IMR-90 (cell line): ENCODE measurements at regions not wholly inside any gene's neighbourhood (a gene's known extent, or its start where the extent isn't known, plus 50 kb on each side); places are given as distances from the start of the nearest gene placed in this dataset.
A peak's percentile ranks its signal among the peaks of the same experiment; 100 is the strongest.

Source experiments
- ATAC-seq: fragments of 200-7000 bp; cut with Tn5 transposase; 2 replicates; pipeline ENCODE4 v1.9.1; 2020; ENCODE audit warnings: low read depth, mild to moderate bottlenecking, moderate library complexity
- BruUV-seq: library from RNA; stranded (reverse); fragments of 400-500 nt; replicated peaks from 2 replicates; lab custom pipeline; 2021; lab: Mats Ljungman, UMichigan
- CTCF ChIA-PET: fragments of 300-600 bp; formaldehyde crosslinking; extraction: SDS; loops from one replicate; lab custom pipeline; 2021; ENCODE audit warnings: antibody characterized with exemption; lab: Yijun Ruan, JAX
- POLR2A ChIA-PET: fragments of 300-600 bp; sonication (Branson Sonifier 250); formaldehyde crosslinking; loops from one replicate; lab custom pipeline; 2022; ENCODE audit warnings: antibody characterized with exemption; ENCODE audit not compliant: unreplicated experiment; lab: Charles Lee
- DNase-seq: peaks from one replicate; pipeline ENCODE4 v3.0.0; 2013
- H2AFZ ChIP-seq: replicated peaks from 2 replicates; pipeline ENCODE3; 2013; ENCODE audit warnings: low read length, mild to moderate bottlenecking; ENCODE audit not compliant: poor library complexity
- H2AK5ac ChIP-seq: 2 replicates; pipeline ENCODE4 v1.6.1; 2013; ENCODE audit warnings: low read depth, low read length, inconsistent platforms
- H2AK9ac ChIP-seq: replicated peaks from 2 replicates; pipeline ENCODE3; 2013; ENCODE audit warnings: mild to moderate bottlenecking, low read depth, low read length, moderate library complexity; ENCODE audit not compliant: poor library complexity
- H2BK120ac ChIP-seq: 2 replicates; pipeline ENCODE4 v1.6.1; 2013; ENCODE audit warnings: low read depth, low read length, inconsistent platforms
- H2BK15ac ChIP-seq: 3 replicates; pipeline ENCODE4 v1.6.1; 2013; ENCODE audit warnings: low read depth, low read length, inconsistent platforms
- H2BK20ac ChIP-seq: 2 replicates; pipeline ENCODE4 v1.6.1; 2013; ENCODE audit warnings: low read depth, mild to moderate bottlenecking, inconsistent platforms, low read length, moderate library complexity
- H2BK5ac ChIP-seq: 2 replicates; pipeline ENCODE4 v1.6.1; 2013; ENCODE audit warnings: mild to moderate bottlenecking, low read depth, low read length, inconsistent platforms; ENCODE audit not compliant: poor library complexity, severe bottlenecking
- H3K14ac ChIP-seq: replicated peaks from 2 replicates; pipeline ENCODE4 v1.6.1; 2013; ENCODE audit warnings: low read depth, low read length, inconsistent platforms
- H3K18ac ChIP-seq: 2 replicates; pipeline ENCODE4 v1.6.1; 2013; ENCODE audit warnings: low read depth, low read length, control low read depth
- H3K23ac ChIP-seq: 2 replicates; pipeline ENCODE4 v1.6.1; 2013; ENCODE audit warnings: low read depth, low read length, inconsistent platforms
- H3K27ac ChIP-seq: 2 replicates; pipeline ENCODE4 v1.5.1; 2013; ENCODE audit warnings: mild to moderate bottlenecking, control low read depth, low read length; ENCODE audit not compliant: insufficient read depth
- H3K27me3 ChIP-seq: 2 replicates; pipeline ENCODE4 v1.6.1; 2013; ENCODE audit warnings: low read length; ENCODE audit not compliant: control insufficient read depth, insufficient read depth
- H3K36me3 ChIP-seq: 2 replicates; pipeline ENCODE4 v1.6.1; 2013; ENCODE audit warnings: low read length, mixed read lengths; ENCODE audit not compliant: control insufficient read depth, insufficient read depth
- H3K4ac ChIP-seq: 2 replicates; pipeline ENCODE4 v1.6.1; 2013; ENCODE audit warnings: low read depth, low read length, inconsistent platforms
- H3K4me1 ChIP-seq: 2 replicates; pipeline ENCODE4 v1.6.1; 2013; ENCODE audit warnings: low read length, mixed read lengths; ENCODE audit not compliant: control insufficient read depth, insufficient read depth
- H3K4me2 ChIP-seq: 2 replicates; pipeline ENCODE4 v1.6.1; 2013; ENCODE audit warnings: low read depth, mild to moderate bottlenecking, control low read depth, low read length, moderate library complexity
- H3K4me3 ChIP-seq: 2 replicates; pipeline ENCODE4 v1.5.1; 2013; ENCODE audit warnings: low read depth, mild to moderate bottlenecking, control low read depth, low read length, moderate library complexity; ENCODE audit not compliant: insufficient read depth
- H3K56ac ChIP-seq: 2 replicates; pipeline ENCODE4 v1.6.1; 2013; ENCODE audit warnings: low read length, inconsistent platforms; ENCODE audit not compliant: insufficient read depth; ENCODE audit errors: extremely low read depth
- H3K79me1 ChIP-seq, 2 experiments: 2 replicates each; pipeline ENCODE4 v1.6.1; 2013; ENCODE audit warnings: low read length in 2 of 2, inconsistent platforms in 1 of 2, low read depth in 1 of 2
- H3K9ac ChIP-seq: 2 replicates; pipeline ENCODE4 v1.6.1; 2013; ENCODE audit warnings: low read depth, low read length, control low read depth
- H3K9me1 ChIP-seq: 2 replicates; pipeline ENCODE4 v1.6.1; 2013; ENCODE audit warnings: low read length, inconsistent platforms; ENCODE audit not compliant: insufficient read depth
- H3K9me3 ChIP-seq: 2 replicates; pipeline ENCODE4 v1.6.1; 2013; ENCODE audit warnings: low read length; ENCODE audit not compliant: control insufficient read depth, insufficient read depth
- H4K20me1 ChIP-seq: 2 replicates; pipeline ENCODE4 v1.6.1; 2013; ENCODE audit warnings: low read length, inconsistent platforms; ENCODE audit not compliant: insufficient read depth
- H4K5ac ChIP-seq: 2 replicates; pipeline ENCODE4 v1.6.1; 2013; ENCODE audit warnings: mild to moderate bottlenecking, low read depth, low read length, control low read depth
- H4K8ac ChIP-seq, 2 experiments: 2 replicates each; pipeline ENCODE4 v1.6.1; 2013; ENCODE audit warnings: low read depth in 2 of 2, low read length in 2 of 2, control low read depth in 1 of 2, inconsistent platforms in 1 of 2
- H4K91ac ChIP-seq: 2 replicates; pipeline ENCODE4 v1.6.1; 2013; ENCODE audit warnings: low read depth, low read length, inconsistent platforms; ENCODE audit not compliant: insufficient read depth
- BHLHE40 ChIP-seq: fragments of 150-350 bp; IDR thresholded peaks from 2 replicates; pipeline ENCODE4 v1.6.1; 2016; ENCODE audit warnings: mild to moderate bottlenecking, low read depth, low read length
- CHD1 ChIP-seq: IDR thresholded peaks from 2 replicates; pipeline ENCODE4 v1.6.1; 2012; ENCODE audit warnings: low read depth, low read length, improper control_type of control experiment
- ELK1 ChIP-seq: fragments of 150-350 bp; IDR thresholded peaks from 2 replicates; pipeline ENCODE4 v1.6.1; 2016; ENCODE audit warnings: low read depth, mild to moderate bottlenecking, low read length, moderate library complexity, borderline replicate concordance
- FOS ChIP-seq: fragments of 150-350 bp; IDR thresholded peaks from 2 replicates; pipeline ENCODE4 v1.6.1; 2016; ENCODE audit warnings: low read depth, low read length
- MAFK ChIP-seq: IDR thresholded peaks from 2 replicates; pipeline ENCODE4 v1.6.1; 2012; ENCODE audit warnings: low read depth, low read length, improper control_type of control experiment
- MAZ ChIP-seq: IDR thresholded peaks from 2 replicates; pipeline ENCODE4 v1.6.1; 2012; ENCODE audit warnings: low read depth, mild to moderate bottlenecking, low read length, improper control_type of control experiment, moderate library complexity, borderline replicate concordance
- MXI1 ChIP-seq: IDR thresholded peaks from 2 replicates; pipeline ENCODE4 v1.6.1; 2012; ENCODE audit warnings: low read depth, mild to moderate bottlenecking, low read length, moderate library complexity, borderline replicate concordance
- NFE2L2 ChIP-seq: fragments of 150-350 bp; IDR thresholded peaks from 2 replicates; pipeline ENCODE4 v1.6.1; 2016; ENCODE audit warnings: low read depth, mild to moderate bottlenecking, low read length
- POLR2A ChIP-seq: IDR thresholded peaks from 2 replicates; pipeline ENCODE4 v1.6.1; 2012; ENCODE audit warnings: mild to moderate bottlenecking, low read depth, low read length
- RAD21 ChIP-seq: IDR thresholded peaks from 2 replicates; pipeline ENCODE4 v1.6.1; 2012; ENCODE audit warnings: low read length, improper control_type of control experiment
- RCOR1 ChIP-seq: IDR thresholded peaks from 2 replicates; pipeline ENCODE4 v1.6.1; 2012; ENCODE audit warnings: mild to moderate bottlenecking, low read length, improper control_type of control experiment; ENCODE audit not compliant: insufficient replicate concordance
- RFX5 ChIP-seq: IDR thresholded peaks from 2 replicates; pipeline ENCODE4 v1.8.0; 2012; ENCODE audit warnings: low read depth, mild to moderate bottlenecking, low read length, moderate library complexity
- SMC3 ChIP-seq: fragments of 150-350 bp; IDR thresholded peaks from 2 replicates; pipeline ENCODE4 v1.6.1; 2016; ENCODE audit warnings: low read depth, mild to moderate bottlenecking, antibody characterized with exemption, low read length, moderate library complexity
- WGBS, 2 experiments: methylation state at CpG; one replicate each; pipeline versions ENCODE4 v1.1.5 to v1.1.7; 2013; ENCODE audit warnings: missing lambda C conversion rate in 2 of 2; ENCODE audit not compliant: insufficient read length in 1 of 2; ENCODE audit errors: extremely low coverage in 2 of 2; 5-methylcytosine and 5-hydroxymethylcytosine counted together
- dilution Hi-C: fragments of 300-500 bp; cut with HindIII; formaldehyde crosslinking; loops from one replicate; pipeline ENCODE4 v1.14.3; 2018; ENCODE audit warnings: low sequenced_read_pairs; ENCODE audit not compliant: unreplicated experiment
- in situ Hi-C: fragments of 300-500 bp; cut with MboI; formaldehyde crosslinking; loops from 3 replicates; pipeline ENCODE4 v1.14.3; 2019; ENCODE audit warnings: low sequenced_read_pairs, inconsistent platforms, mixed read lengths
- intact Hi-C: fragments of 100-400 bp; cut with micrococcal nuclease; formaldehyde crosslinking; loops from 2 replicates; pipeline ENCODE4 v1.10.0; 2022
- TF ChIP-seq, protein P1 (sequence below): conservative IDR thresholded peaks from 2 replicates; pipeline ENCODE4 v1.5.1; 2012; ENCODE audit warnings: mild to moderate bottlenecking, low read depth, low read length, improper control_type of control experiment
- TF ChIP-seq, protein P2 (sequence below): fragments of 150-350 bp; IDR thresholded peaks from 2 replicates; pipeline ENCODE4 v1.6.1; 2017; ENCODE audit warnings: mild to moderate bottlenecking, antibody characterized with exemption, low read length, low read depth

- H3K79me1 ChIP-seq: no peaks in the 10 kb centered on the region
- H2AK5ac ChIP-seq: no peak overlapping the region
- no peak overlapping the region for H2BK5ac ChIP-seq
- H3K14ac ChIP-seq: no peak overlapping the region
- H3K36me3 ChIP-seq: no peaks in the 10 kb centered on the region
- no peak overlapping the region for H3K18ac ChIP-seq
- no peak overlapping the region for H2BK120ac ChIP-seq
- no peaks in the 10 kb centered on the region for H4K20me1 ChIP-seq
- H2AFZ ChIP-seq: no peak overlapping the region
- no peak overlapping the region for H3K23ac ChIP-seq
- no peak overlapping the region for H2BK20ac ChIP-seq
- DNase-seq: peak; percentile 63
- H3K27me3 ChIP-seq: no peaks in the 10 kb centered on the region
- H3K56ac ChIP-seq: no peak overlapping the region
- H3K9me3 ChIP-seq: no peaks in the 10 kb centered on the region
- dilution Hi-C loops: no loop called here
- intact Hi-C loops: loop anchor here (1.0 to 5.0 kb wide), 6 partner anchors 222 to 831 kb away; no protein-coding TSS in a partner anchor
- H3K27ac ChIP-seq: no peak overlapping the region
- POLR2A ChIA-PET: no interaction called here
- no peak overlapping the region for H3K4me3 ChIP-seq
- no peak for TF ChIP-seq MAZ
- no peak for TF ChIP-seq ELK1
- peak; percentile 66; the same call in 1 of the 2 replicates for TF ChIP-seq BHLHE40
- TF ChIP-seq MAFK: no peak
- TF ChIP-seq RCOR1: no peak
- TF ChIP-seq, protein P1, sequence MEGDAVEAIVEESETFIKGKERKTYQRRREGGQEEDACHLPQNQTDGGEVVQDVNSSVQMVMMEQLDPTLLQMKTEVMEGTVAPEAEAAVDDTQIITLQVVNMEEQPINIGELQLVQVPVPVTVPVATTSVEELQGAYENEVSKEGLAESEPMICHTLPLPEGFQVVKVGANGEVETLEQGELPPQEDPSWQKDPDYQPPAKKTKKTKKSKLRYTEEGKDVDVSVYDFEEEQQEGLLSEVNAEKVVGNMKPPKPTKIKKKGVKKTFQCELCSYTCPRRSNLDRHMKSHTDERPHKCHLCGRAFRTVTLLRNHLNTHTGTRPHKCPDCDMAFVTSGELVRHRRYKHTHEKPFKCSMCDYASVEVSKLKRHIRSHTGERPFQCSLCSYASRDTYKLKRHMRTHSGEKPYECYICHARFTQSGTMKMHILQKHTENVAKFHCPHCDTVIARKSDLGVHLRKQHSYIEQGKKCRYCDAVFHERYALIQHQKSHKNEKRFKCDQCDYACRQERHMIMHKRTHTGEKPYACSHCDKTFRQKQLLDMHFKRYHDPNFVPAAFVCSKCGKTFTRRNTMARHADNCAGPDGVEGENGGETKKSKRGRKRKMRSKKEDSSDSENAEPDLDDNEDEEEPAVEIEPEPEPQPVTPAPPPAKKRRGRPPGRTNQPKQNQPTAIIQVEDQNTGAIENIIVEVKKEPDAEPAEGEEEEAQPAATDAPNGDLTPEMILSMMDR: peak; percentile 68
- peak; percentile 65 for TF ChIP-seq SMC3
- no peak for TF ChIP-seq NFE2L2
- TF ChIP-seq, protein P2, sequence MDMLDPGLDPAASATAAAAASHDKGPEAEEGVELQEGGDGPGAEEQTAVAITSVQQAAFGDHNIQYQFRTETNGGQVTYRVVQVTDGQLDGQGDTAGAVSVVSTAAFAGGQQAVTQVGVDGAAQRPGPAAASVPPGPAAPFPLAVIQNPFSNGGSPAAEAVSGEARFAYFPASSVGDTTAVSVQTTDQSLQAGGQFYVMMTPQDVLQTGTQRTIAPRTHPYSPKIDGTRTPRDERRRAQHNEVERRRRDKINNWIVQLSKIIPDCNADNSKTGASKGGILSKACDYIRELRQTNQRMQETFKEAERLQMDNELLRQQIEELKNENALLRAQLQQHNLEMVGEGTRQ: no peak
- no peak for TF ChIP-seq CHD1
- no peak for TF ChIP-seq FOS
- no peak for TF ChIP-seq POLR2A
- TF ChIP-seq RAD21: peak; percentile 64
- TF ChIP-seq RFX5: no peak
- no peak for TF ChIP-seq MXI1
- no peak overlapping the region for H2BK15ac ChIP-seq
- H3K9me1 ChIP-seq: no peaks in the 10 kb centered on the region
- no TSS peak for BruUV-seq
- WGBS, 2 experiments: no CpG with 5 or more reads among the region's 5 CpGs
- in situ Hi-C loops: loop anchor here (10.0 kb wide), 1 partner anchor 468 kb away; no protein-coding TSS in a partner anchor
- H2AK9ac ChIP-seq: no peak overlapping the region
- CTCF ChIA-PET: interaction anchor here (0.6 to 0.7 kb wide), 5 partner anchors 93 to 1355 kb away, joined by 3 to 6 read pairs (median 3); no protein-coding TSS in a partner anchor
- H3K4me2 ChIP-seq: no peak overlapping the region
- H3K4me1 ChIP-seq: no peaks in the 10 kb centered on the region
- no peak overlapping the region for H3K4ac ChIP-seq
- peak; percentile 94 for ATAC-seq
- no peak overlapping the region for H4K91ac ChIP-seq
- no peak overlapping the region for H4K5ac ChIP-seq
- no peak overlapping the region for H4K8ac ChIP-seq
- H3K9ac ChIP-seq: no peak overlapping the region
Observed at GRCh38 chr3:82133070-82133606, 371.7 kb upstream of the GBE1 start.
